HS-5 (cell line): ENCODE measurements at regions not wholly inside any gene's neighbourhood (a gene's known extent, or its start where the extent isn't known, plus 50 kb on each side); places are given as distances from the start of the nearest gene placed in this dataset.

Experiments used
- DNase-seq: peaks from one replicate; pipeline ENCODE4 v3.0.0-alpha.2; 2012; ENCODE audit warnings: low read depth

DNA sequence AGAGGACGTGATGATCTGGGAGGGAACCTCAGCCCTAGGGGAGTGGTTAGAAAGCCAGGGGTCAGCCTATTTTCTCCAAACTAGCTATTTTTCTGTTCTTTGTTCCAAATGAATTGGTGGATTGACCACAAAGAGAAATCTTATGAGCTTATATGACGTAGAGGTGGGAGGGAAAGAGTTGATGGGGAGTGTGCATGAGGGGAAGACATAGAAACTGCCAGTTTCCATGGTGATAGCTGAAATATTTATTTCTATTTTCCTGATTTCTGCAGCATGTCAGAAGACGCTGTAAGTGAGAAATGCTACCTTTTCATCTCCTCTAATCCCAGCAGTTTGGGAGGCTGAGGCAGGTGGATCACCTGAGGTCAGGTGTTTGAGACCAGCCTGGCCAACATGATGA is 51.4 kb upstream of the CISTR start:
- DNase-seq = no peak

DNA sequence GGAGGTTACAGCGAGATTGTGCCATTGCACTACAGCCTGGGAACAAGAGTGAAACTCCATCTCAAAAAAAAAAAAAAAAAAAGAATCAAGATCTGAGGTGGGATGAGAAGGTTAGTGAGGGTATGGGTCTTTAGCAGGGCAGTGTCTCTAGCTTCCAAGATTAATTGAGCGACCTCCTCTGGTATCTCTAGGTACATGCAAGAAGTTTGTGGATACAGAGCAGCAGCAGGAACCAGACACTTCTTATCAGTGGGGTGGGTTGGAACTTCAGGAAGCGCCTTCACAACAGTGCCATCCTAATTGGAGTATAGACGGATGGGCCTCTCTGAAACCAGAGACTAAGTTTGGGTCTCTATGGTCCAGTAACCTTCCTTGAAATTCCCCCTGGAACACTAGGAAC is 51.9 kb upstream of the CISTR start:
- no peak for DNase-seq

DNA sequence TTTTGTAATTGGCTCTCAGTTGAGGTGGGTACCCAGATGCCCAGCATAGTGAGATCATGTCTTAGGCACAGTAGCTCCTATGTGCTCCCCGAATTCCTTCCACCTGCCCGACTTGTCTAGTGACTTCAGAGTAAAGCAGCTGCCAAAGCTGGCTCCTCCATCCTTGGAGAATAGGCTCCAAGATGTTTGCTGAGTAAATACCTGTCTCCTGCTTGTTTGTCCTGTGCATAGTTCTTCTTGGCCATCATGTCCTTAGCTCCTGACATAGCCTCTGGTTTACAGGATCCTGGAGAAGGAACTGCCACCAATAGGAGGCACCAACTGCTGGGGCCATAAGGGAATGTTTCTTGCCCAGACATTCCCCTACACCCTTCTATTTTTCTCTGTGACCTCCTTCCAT is 52.6 kb upstream of the CISTR start:
- no peak for DNase-seq

DNA sequence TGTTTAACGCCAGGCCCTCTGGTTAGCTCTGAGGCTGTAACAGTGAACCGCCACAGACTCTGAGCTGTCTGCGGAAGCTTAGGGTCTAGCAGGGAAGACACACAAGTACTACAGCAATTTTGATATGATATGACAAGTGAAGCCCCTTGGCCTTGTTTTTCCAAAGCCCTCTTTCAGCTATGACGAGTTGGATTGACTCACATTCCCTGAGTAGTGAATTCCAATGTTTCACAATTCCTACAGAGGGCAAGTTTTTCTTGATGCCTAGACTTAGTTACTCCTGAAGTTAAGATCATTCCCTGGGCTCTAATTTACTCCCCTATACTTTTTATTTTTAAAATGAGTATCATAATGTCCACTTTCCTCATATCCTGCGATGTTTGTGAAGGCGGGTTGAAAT is 53.3 kb upstream of the CISTR start:
- DNase-seq = no peak

DNA sequence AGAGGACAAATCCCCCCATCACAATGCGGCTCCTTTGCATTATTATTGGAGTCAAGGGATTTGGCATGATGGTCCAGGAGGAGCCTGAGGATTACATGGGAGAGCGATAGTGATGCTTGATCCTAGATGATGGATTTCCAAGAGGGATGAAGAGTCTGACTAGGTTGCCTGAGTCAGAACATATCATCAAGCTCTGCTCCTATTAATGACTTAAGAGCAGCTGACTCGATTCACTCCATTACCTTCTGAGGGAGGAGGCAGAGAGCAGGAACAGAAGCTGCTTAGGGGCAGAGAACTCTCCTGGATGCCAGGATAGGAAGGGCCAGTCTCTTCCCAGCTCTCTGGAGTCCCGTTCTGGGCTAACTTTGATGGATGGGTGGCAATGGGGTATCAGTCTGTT is 54.0 kb upstream of the CISTR start:
- no peak for DNase-seq

DNA sequence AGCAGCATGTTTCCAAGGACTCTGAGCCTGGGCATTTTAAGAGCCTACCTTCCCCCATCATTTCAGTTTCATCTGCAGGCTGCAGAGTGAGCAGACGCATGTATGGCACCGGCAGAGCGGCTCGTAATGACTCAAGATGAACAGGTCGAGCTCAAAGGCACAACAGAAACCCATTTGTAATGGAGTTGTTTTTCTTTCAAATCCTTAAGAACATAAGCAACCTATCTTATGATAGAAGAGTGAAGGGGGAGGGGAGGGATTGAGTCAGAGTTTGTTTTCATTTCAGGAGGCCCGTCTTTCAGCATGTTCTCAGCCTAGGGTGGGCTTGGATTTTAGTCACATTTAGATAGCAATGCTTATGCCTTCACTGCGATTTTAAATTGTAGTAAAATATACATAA is 54.9 kb upstream of the CISTR start:
- no peak for DNase-seq

DNA sequence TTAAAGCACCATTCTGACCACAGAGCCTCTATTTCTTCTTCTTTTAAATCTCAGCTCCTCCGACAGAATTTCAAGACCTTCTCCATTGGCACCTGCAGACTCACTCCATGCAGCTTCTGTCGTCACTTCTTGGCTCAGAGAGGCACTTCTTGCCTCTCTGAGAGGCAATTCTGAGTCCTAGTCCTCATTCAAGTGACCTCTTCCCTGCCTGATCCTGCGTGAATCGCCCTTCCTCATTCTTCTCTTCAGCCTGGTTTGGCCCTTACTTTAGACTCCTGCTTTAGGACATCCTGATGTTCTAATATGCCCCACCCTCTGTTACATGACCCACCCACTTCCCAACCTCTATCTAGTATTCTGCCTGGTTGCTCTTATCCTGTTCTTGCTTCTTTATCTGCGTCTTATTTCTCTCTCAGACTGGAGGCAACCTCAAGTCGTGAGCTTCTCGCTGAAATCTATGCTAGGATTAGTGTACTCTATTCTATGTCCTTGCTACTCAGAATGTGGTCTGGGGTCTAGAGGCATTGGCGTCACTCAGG is 55.6 kb upstream of the CISTR start:
- no peak for DNase-seq

DNA sequence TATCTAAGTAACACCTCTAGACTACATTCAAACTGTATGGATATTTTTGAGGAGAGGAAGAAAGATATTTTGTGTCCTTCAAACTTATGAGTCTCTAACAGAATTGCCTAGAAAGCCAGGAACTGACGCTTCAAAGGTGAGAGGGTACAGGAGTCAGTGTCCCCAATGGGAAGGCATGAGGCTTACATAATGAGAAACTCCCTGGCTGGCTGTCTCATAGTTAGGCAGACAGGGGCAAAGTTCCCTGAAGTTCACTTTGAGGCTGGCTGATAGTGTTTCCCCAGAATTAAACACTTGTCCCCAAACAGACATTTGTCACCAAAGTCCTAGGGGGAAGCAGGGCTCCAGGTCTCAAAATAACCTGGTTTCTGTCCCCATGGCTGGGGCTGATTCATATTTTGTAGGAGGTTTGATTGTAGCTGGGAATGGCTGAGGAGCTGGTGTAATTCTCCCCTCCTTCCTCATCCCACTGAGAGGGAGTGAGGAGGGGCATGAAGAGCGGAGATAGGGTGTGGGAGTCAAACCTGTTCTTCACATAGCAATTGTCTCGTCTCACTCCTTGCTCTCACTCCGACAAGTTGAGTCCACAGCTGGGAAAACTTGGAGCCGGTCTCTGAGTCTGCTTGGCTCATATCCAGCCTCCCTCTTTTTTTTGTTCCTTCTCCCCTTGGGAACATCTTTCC is 56.4 kb upstream of the CISTR start:
- no peak for DNase-seq

DNA sequence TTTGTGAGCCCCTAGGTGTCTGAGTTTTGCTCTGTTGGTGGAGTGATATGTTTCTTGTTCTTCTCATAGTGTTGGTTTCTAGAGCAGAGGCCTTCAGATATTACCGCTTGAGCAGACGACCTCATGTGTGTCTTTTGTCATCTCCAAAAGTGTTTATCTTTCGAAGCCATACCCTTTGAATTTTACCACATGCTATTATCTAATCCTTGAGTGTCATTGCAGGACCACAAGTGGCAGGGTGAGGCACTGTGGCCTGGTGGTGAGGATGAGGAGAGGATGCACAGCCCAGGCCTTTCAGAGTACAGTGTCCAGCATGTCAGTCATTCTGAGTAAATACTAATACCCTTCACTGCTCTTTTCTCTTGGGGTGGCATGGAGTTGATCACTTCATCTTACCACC is 57.2 kb upstream of the CISTR start:
- DNase-seq = no peak

DNA sequence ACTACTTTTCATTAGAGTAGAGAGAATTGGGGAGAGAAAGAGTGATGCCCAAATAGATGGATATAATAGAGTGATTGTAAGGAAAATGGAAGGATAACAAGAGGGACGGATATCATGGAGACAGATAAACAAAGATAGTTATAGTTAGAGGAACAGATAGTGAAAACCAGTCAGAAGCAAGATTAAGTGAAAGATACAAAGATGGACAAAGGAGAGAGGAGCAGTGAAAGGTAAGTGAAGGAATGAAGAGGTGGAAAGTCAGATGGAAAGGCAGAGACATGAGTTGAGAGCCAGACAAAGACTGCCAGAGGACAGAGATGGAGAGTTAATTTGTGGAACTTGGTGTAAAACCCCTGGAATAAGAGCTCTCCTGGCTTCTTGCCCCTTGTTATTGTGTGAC is 59.2 kb upstream of the CISTR start:
- DNase-seq = no peak

DNA sequence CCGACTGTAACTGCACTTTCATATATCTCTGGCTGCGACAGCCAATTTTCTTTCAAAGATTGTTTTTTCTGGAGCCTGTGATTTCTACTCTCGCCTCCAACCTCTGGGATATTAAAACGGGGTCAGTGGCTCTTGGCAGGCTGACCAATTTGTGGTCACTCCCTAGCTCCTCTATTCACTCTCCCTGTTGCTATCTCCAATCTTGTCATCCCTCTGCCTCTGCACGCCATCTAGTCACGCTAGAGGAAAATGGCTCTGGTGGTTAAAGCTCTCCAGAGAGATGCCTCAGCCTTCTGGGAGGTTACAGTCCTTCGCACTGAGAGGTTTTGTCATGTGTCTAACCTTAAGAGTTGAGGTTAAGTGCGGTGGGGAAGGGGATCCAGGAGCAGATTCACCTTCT is 59.8 kb upstream of the CISTR start:
- no peak for DNase-seq

DNA sequence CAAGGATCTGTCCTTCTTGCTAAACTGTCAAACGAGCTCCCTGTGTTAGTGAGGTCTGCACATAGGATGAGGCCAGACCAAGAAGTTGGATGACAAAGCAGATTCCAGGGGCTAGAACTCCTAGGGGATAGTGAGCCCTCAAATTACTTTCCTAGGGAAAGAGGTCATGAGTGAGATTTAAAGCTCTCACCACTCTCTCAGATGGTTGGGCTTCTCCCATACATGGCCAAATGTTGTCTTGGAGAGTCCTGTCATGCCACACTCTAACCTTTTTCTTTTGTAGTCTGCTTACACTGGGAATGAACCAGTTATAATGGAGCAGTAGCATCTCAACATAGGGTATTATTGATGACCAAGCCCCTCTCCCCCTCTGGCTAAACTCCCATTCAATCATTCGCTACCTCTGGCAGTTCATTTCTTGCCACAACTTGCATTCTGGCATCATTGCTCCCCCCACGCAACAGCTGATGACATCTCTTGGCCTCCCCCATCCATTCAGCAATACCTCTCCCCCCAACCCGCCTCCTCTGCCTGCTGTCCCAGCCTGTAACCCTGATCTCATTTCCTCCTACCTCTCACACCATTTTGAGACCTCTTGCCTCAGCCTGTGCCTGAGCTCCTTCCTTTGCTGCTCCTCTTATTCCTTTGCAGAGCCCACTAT is 64.7 kb upstream of the CISTR start:
- no peak for DNase-seq

DNA sequence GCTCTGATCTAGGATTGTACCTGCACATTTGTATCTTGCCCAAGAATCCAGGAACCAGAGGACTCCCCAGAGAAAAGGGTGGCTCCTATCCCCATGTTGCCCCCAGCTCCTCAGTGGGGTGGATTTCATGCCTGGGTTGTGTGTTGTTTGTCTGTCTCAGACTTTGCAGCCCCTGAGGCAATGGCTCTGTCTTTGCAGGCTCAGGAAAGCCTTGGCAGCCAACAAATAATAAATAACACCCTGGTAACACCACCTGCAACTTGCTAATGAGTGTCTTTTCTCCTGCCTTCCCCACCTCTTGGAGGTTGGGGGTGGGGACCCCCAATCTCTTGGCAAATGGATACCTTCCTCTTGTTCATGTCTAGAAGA is 65.2 kb upstream of the CISTR start:
- DNase-seq = no peak

DNA sequence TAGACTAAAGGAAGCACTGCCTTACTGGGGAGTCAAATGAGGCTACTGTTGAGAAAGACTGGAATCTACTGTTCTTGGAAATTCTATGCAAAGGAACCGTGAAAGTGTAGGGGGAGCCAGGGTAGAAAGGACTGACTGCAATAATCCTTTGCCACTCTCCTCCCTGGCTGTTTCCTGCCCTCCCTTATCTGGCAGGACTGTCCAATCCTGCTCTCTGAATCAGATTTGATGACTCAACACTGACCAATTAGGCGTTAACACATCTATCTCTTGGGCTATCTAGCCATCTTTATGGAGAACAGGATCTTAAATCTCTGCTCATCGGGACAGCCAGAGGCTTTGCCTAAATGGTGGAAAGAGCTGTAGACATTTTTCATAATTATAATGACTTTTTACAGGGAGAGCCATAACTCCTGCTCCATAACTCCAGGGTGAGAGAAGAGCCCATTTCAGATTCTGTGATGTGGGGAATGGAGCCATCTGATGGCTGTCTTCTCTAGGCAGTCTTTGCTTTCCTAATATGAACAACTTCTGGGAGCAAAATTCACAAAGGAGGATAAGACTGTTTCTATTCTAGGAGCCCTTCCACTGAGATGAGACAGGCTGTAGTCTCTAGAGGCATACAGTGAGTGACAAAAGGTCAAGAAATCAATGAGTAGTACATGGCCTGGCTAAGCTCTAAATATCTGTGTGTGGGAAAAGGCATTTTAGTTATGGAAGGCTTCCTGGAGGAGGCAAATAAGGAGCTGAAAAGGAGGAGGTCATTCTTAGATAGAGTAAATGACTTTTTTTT is 68.9 kb upstream of the CISTR start:
- peak; percentile 22 for DNase-seq

DNA sequence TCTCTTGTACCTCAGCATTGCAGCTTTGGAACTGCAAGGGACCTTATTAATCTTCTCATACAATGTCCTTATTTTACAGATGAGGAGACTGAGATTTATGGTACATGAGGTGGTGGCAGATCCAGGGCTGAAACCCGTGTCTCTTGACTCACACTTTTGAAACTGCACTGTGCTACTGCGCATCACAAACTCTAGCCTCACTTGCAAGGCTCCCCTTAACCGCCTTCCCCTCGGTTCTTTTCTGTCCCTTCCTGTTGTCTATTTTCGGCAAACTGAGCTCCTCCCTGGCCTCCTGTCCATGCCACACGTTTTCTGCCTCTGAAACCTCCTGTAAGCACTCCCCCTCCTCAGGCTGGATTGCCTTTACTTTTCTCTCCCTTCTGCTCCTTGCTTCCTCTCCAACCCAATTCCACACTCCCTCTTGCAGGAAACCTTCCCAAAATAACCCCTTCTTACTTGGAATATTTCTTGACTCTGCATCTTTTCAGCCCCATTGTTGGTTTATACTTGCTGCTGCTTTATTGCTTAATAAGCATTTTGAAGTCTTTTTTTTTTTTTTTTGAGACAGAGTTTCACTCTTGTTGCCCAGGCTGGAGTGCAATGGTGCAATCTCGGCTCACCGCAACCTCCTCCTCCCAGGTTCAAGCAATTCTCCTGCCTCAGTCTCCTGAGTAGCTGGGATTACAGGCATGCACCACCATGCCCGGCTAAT is 72.4 kb upstream of the CISTR start:
- no peak for DNase-seq

DNA sequence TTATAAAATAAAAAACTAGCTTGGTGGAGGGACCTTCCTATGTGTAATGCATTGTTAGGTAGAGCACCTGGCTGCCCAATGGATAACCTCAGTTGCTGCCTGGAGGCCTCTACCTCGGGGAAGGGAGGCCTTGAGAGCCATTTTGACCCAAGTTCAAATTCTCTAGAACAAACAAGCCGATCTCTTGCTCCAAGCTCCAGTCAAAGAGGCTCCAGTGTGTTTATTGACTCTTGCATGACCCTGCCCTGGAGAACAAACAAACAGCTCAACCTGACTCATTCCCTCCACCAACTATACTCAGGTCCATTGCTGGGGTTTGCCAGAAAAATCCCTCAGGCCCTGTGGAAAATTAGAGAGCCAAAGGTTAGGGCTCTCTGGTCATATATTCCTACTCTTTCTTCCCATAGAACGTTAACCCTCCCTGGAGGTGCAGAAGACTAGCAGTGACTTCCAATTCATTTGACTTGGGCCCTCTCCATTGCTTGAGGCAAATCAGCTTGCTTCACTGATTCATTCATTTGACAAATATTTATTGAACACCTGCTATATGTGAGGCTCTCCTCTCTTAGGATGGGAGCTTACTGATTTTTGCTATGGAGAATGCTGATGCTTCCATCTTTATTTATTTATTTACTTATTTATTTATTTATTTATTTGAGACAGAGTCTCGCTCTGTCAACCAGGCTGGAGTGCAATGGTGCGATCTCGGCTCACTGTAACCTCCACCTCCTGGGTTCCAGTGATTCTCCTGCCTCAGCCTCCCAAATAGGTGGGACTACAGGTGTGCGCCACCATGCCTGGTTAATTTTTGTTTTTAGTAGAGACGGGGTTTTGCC is 73.7 kb upstream of the CISTR start:
- no peak for DNase-seq

DNA sequence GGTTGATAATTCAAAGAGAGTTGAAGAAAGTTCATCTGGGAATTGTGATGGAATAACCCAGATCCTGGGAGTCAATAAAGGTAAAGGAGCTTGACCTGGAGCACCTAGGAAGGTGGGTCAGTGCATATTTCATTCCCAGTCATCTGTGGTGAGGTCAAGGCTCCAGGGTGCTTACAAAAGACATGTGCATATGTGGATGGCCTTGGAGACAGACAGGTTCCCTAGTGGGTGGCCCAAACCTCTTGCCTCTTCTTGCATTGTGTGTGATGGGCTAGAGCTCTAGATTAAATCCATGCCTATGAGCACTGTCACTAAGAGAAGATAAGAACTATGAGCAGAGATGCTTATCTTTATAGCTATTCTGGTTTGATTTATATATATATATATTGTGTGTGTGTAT is 75.5 kb upstream of the CISTR start:
- no peak for DNase-seq

DNA sequence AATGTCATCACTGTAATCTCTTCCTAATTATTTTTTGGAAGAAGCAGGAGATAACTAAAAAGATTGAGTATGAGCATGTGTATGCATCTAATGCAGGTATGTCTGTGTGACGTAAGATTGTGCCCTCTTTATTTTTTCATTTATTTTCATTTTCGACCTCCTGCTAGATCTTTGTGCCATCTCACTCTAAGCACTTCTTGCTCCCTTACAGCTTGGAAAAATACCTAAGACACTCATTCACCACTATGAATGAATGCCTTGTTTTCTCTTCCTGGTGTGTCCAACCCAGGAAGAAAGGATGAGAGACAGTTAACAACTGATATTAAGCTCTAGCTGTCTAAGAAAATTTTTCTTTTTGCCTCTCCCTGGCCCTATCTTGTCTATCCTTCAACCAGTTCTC is 76.8 kb upstream of the CISTR start:
- no peak for DNase-seq

DNA sequence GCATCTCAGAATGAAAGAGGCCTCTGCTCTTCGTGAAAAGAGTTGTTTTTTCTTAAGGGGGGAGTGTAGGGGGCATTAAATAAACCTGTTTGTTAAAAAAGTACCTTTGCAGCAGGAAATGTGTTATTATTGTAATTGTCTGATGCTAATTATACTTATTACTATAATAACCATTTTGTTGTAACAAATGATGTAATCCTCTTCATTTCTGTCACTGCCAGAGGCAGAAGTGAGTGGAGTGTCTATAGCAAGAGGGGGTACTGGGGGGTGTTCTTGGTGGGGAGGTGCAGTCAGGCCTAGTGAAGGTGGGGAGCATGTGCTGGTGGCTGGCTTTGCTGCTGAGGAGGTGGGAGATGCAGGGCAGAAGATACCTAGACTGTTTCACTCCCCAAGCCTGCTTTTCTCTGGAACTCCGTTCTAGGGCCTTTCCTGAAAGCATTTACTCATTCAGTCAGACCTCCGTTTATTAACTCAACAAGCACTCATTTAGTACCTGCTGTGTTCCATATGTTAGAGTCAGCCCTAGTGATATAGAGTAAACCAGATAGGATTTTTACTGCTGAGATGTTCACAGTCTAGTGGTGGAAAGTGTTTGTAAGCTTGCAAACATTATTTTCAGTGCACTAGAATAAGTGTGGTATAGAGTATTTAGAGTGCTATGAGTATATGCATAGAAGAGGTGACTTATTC is 77.5 kb upstream of the CISTR start:
- DNase-seq = no peak

DNA sequence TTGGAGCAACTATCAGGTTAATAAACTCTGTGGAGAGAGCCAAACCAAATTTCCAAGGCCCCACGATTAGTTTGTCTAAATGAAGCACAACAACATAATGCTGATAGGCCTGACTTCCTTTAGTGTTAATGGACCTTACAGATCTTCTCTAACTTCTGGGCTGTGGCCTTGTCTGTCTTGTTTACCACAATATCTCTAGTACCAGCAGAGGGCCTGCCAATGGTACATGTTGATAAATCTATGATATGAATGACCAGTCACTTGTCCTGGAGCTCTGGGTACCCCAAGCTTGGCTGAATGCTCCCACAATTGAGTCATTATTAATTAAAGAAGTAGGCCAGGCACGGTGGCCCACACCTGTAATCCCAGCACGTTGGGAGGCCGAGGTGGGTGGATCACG is 78.9 kb upstream of the CISTR start:
- DNase-seq = no peak

DNA sequence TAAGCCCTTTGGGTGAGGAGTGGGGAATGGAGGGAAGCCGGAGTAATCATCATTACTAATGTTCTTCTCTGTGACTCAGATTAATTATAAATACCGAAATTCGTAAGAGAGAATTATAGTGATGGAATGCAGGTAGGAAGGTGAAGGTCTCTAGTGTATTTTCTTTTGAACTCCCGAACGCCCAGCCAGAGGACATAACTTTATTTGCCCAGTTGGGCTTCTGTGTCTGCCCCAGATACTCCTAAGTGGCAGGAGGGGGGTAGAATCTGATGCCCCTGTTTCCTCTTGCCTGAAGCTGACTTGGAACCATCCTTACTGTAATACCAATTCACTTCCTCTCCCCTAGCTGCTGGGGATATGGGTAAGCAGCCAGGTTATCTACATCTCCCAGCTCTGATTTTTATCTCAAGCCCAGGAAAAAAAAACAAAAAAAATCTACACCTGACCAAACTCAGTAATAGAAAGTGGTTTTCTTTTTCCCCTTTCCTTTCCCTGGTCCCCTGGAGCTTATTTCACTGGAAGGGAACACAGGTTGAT is 84.4 kb upstream of the CISTR start:
- no peak for DNase-seq
